ENCODE measurements at regions not wholly inside any gene's neighbourhood (a gene's known extent, or its start where the extent isn't known, plus 50 kb on each side); places are given as distances from the start of the nearest gene placed in this dataset.

- no peak overlapping the region for H3K4me3 ChIP-seq (ENCODE audit: low read depth, low read length)
- TF ChIP-seq, protein P1, sequence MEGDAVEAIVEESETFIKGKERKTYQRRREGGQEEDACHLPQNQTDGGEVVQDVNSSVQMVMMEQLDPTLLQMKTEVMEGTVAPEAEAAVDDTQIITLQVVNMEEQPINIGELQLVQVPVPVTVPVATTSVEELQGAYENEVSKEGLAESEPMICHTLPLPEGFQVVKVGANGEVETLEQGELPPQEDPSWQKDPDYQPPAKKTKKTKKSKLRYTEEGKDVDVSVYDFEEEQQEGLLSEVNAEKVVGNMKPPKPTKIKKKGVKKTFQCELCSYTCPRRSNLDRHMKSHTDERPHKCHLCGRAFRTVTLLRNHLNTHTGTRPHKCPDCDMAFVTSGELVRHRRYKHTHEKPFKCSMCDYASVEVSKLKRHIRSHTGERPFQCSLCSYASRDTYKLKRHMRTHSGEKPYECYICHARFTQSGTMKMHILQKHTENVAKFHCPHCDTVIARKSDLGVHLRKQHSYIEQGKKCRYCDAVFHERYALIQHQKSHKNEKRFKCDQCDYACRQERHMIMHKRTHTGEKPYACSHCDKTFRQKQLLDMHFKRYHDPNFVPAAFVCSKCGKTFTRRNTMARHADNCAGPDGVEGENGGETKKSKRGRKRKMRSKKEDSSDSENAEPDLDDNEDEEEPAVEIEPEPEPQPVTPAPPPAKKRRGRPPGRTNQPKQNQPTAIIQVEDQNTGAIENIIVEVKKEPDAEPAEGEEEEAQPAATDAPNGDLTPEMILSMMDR (IDR thresholded peaks at IDR 0.05; ENCODE audit: borderline replicate concordance, insufficient read depth, low read depth, low read length): no peak
Measured at GRCh38 chr10:21087476-21087875, 190.4 kb upstream of the NEBL start.

DNA sequence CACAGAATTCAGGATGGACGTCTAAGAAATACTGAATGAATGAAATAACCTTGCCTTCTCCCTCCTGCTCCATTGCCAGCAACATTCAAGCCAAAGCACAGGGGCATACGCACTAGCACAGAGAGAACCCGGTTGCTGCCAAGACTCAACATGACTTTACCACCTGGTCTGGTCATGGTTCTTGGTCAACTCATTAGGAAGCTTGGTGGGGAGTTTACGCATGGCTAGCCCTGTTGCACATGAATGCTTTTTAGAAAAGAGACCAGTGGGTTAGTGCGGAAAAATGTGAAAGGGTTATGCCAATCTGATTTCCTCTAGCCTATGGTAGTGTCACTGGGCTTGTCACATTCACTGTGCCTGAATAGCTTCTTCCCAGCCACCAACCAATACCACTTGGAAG, 187.6 kb upstream of the NEBL start:
- H3K4me3 ChIP-seq (ENCODE audit: low read depth, low read length): no peak overlapping the region
- TF ChIP-seq, protein P1 (IDR thresholded peaks at IDR 0.05; ENCODE audit: borderline replicate concordance, insufficient read depth, low read depth, low read length): no peak

- TF ChIP-seq, protein P1 (IDR thresholded peaks at IDR 0.05; ENCODE audit: borderline replicate concordance, insufficient read depth, low read depth, low read length): no peak
- no peak overlapping the region for H3K4me3 ChIP-seq (ENCODE audit: low read depth, low read length)
Measured at GRCh38 chr10:21083861-21084260, 186.8 kb upstream of the NEBL start.

DNA sequence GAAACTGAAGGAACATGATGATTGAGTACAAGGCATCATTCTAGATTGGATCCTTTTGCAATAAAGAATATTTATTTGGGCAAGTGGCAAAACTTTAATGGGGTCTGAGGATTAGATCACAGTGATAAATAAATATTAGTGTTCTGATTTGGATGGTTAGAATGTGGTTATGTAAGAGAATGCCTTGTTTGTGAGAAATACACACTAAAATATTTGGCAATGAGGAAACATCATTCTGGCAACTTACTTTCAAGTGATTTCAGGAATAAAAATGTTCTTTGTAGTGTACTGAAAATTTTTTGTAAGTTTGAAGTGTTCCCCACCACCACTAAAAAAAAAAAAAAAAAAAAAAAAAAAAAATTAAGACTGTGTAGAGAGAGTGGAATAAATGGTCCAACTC, 185.1 kb upstream of the NEBL start:
- TF ChIP-seq, protein P1 (IDR thresholded peaks at IDR 0.05; ENCODE audit: borderline replicate concordance, insufficient read depth, low read depth, low read length): no peak
- no peak overlapping the region for H3K4me3 ChIP-seq (ENCODE audit: low read depth, low read length)

GRCh38 chr10:21080261-21080660, 183.2 kb upstream of the NEBL start:
- TF ChIP-seq, protein P1 (IDR thresholded peaks at IDR 0.05; ENCODE audit: borderline replicate concordance, insufficient read depth, low read depth, low read length): no peak
- no peak overlapping the region for H3K4me3 ChIP-seq (ENCODE audit: low read depth, low read length)

DNA sequence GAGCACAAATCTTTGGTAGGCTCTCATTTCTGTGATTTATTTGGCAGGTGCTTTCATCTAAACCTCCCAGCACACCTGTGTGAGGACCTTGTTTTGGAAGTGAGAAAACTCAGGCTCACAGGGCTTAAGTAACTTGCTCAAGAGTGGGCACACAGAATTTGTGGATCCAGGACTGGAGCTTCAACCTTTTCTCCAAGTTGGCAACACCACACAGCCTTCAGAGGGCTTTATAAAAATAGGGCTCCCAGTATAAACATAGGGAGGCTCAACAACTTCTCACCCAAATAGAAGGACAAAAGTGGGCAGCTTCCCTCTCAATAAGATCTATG, 182.2 kb upstream of the NEBL start:
- H3K4me3 ChIP-seq (ENCODE audit: low read depth, low read length): no peak overlapping the region
- TF ChIP-seq, protein P1 (IDR thresholded peaks at IDR 0.05; ENCODE audit: borderline replicate concordance, insufficient read depth, low read depth, low read length): no peak

- TF ChIP-seq, protein P1 (IDR thresholded peaks at IDR 0.05; ENCODE audit: borderline replicate concordance, insufficient read depth, low read depth, low read length): peak; percentile 71
Measured at GRCh38 chr10:21078410-21079329, 181.6 kb upstream of the NEBL start.

More at GRCh38 chr10:21078410-21079329, 181.6 kb upstream of the NEBL start:
- H3K4me3 ChIP-seq (ENCODE audit: low read depth, low read length): no peak overlapping the region

Measured in GM12875 (cell line).